ENCODE measurements at regions not wholly inside any gene's neighbourhood (a gene's known extent, or its start where the extent isn't known, plus 50 kb on each side); places are given as distances from the start of the nearest gene placed in this dataset.

GRCh38 chr12:5194306-5194705 is 150.6 kb downstream of the KCNA5 start:
- no peak overlapping the region for H3K4me3 ChIP-seq (ENCODE audit: extremely low read depth, insufficient read depth, low read length, poor library complexity, severe bottlenecking)
- H3K4me1 ChIP-seq (ENCODE audit: control insufficient read depth, insufficient read depth, low read length, poor library complexity, severe bottlenecking) = peaks cover 3% of the 10 kb centered on the region
- no CpG with 5 or more reads among the region's 2 CpGs for WGBS, 2 experiments (ENCODE audit: insufficient coverage in 2 of 2)
- no peaks in the 10 kb centered on the region for H3K9me3 ChIP-seq (ENCODE audit: control insufficient read depth, low read length)
- no peaks in the 10 kb centered on the region for H3K36me3 ChIP-seq (ENCODE audit: control insufficient read depth, insufficient read depth, low read length)
- H3K27ac ChIP-seq (ENCODE audit: low read depth, low read length, severe bottlenecking) = no peak overlapping the region

- H3K4me1 ChIP-seq (ENCODE audit: control insufficient read depth, insufficient read depth, low read length, poor library complexity, severe bottlenecking) = peaks cover 3% of the 10 kb centered on the region
- no CpG with 5 or more reads among the region's 1 CpG for WGBS, 2 experiments (ENCODE audit: insufficient coverage in 2 of 2)
- no peak overlapping the region for H3K4me3 ChIP-seq (ENCODE audit: extremely low read depth, insufficient read depth, low read length, poor library complexity, severe bottlenecking)
Observed at GRCh38 chr12:5195244-5195643, 151.6 kb downstream of the KCNA5 start.

GRCh38 chr12:5195691-5196090 is 152.0 kb downstream of the KCNA5 start:
- Histone ChIP-seq H3K4me3 (ENCODE audit: extremely low read depth, insufficient read depth, low read length, poor library complexity, severe bottlenecking) (no peak overlapping the region), H3K27ac (ENCODE audit: low read depth, low read length, severe bottlenecking) (no peak overlapping the region), H3K9me3 (ENCODE audit: control insufficient read depth, low read length) (no peaks in the 10 kb centered on the region), H3K4me1 (ENCODE audit: control insufficient read depth, insufficient read depth, low read length, poor library complexity, severe bottlenecking) (peaks cover 3% of the 10 kb centered on the region), H3K36me3 (ENCODE audit: control insufficient read depth, insufficient read depth, low read length) (no peaks in the 10 kb centered on the region)
- 86 to 100% methylated on average over 3 of the region's 3 CpGs for WGBS, 2 experiments (ENCODE audit: insufficient coverage in 2 of 2)

More at GRCh38 chr12:5195244-5195643, 151.6 kb downstream of the KCNA5 start:
- Histone ChIP-seq H3K36me3 (ENCODE audit: control insufficient read depth, insufficient read depth, low read length) (no peaks in the 10 kb centered on the region), H3K27ac (ENCODE audit: low read depth, low read length, severe bottlenecking) (no peak overlapping the region), H3K9me3 (ENCODE audit: control insufficient read depth, low read length) (no peaks in the 10 kb centered on the region)

GRCh38 chr12:5197131-5197530 is 153.5 kb downstream of the KCNA5 start:
- no CpG with 5 or more reads among the region's 1 CpG for WGBS, 2 experiments (ENCODE audit: insufficient coverage in 2 of 2)
- peaks cover 3% of the 10 kb centered on the region for H3K4me1 ChIP-seq (ENCODE audit: control insufficient read depth, insufficient read depth, low read length, poor library complexity, severe bottlenecking)
- H3K4me3 ChIP-seq (ENCODE audit: extremely low read depth, insufficient read depth, low read length, poor library complexity, severe bottlenecking) = no peak overlapping the region
- no peak overlapping the region for H3K27ac ChIP-seq (ENCODE audit: low read depth, low read length, severe bottlenecking)
- H3K36me3 ChIP-seq (ENCODE audit: control insufficient read depth, insufficient read depth, low read length) = no peaks in the 10 kb centered on the region
- H3K9me3 ChIP-seq (ENCODE audit: control insufficient read depth, low read length) = no peaks in the 10 kb centered on the region

GRCh38 chr12:5197656-5198055 is 154.0 kb downstream of the KCNA5 start:
- WGBS, 2 experiments (ENCODE audit: insufficient coverage in 2 of 2) = 88 to 90% methylated on average over 1 to 2 of the region's 2 CpGs
- Histone ChIP-seq H3K4me1 (ENCODE audit: control insufficient read depth, insufficient read depth, low read length, poor library complexity, severe bottlenecking) (no peaks in the 10 kb centered on the region), H3K9me3 (ENCODE audit: control insufficient read depth, low read length) (no peaks in the 10 kb centered on the region), H3K36me3 (ENCODE audit: control insufficient read depth, insufficient read depth, low read length) (no peaks in the 10 kb centered on the region), H3K27ac (ENCODE audit: low read depth, low read length, severe bottlenecking) (no peak overlapping the region), H3K4me3 (ENCODE audit: extremely low read depth, insufficient read depth, low read length, poor library complexity, severe bottlenecking) (no peak overlapping the region)

GRCh38 chr12:5200278-5201087 is 156.8 kb downstream of the KCNA5 start:
- H3K4me3 ChIP-seq (ENCODE audit: extremely low read depth, insufficient read depth, low read length, poor library complexity, severe bottlenecking) = no peak overlapping the region
- WGBS, 2 experiments (ENCODE audit: insufficient coverage in 2 of 2) = 41 to 69% methylated on average over 5 to 7 of the region's 14 CpGs
- H3K9me3 ChIP-seq (ENCODE audit: control insufficient read depth, low read length) = no peaks in the 10 kb centered on the region
- H3K36me3 ChIP-seq (ENCODE audit: control insufficient read depth, insufficient read depth, low read length) = no peaks in the 10 kb centered on the region
- H3K27ac ChIP-seq (ENCODE audit: low read depth, low read length, severe bottlenecking) = no peak overlapping the region
- H3K4me1 ChIP-seq (ENCODE audit: control insufficient read depth, insufficient read depth, low read length, poor library complexity, severe bottlenecking) = no peaks in the 10 kb centered on the region

GRCh38 chr12:5201554-5202218 is 158.0 kb downstream of the KCNA5 start:
- Histone ChIP-seq H3K36me3 (ENCODE audit: control insufficient read depth, insufficient read depth, low read length) (no peaks in the 10 kb centered on the region), H3K9me3 (ENCODE audit: control insufficient read depth, low read length) (no peaks in the 10 kb centered on the region), H3K4me3 (ENCODE audit: extremely low read depth, insufficient read depth, low read length, poor library complexity, severe bottlenecking) (no peak overlapping the region), H3K4me1 (ENCODE audit: control insufficient read depth, insufficient read depth, low read length, poor library complexity, severe bottlenecking) (no peaks in the 10 kb centered on the region), H3K27ac (ENCODE audit: low read depth, low read length, severe bottlenecking) (no peak overlapping the region)
- 73 to 81% methylated on average over 18 of the region's 18 CpGs for WGBS, 2 experiments (ENCODE audit: insufficient coverage in 2 of 2)

- Histone ChIP-seq H3K9me3 (ENCODE audit: control insufficient read depth, low read length) (no peaks in the 10 kb centered on the region), H3K4me3 (ENCODE audit: extremely low read depth, insufficient read depth, low read length, poor library complexity, severe bottlenecking) (no peak overlapping the region), H3K4me1 (ENCODE audit: control insufficient read depth, insufficient read depth, low read length, poor library complexity, severe bottlenecking) (no peaks in the 10 kb centered on the region), H3K36me3 (ENCODE audit: control insufficient read depth, insufficient read depth, low read length) (no peaks in the 10 kb centered on the region), H3K27ac (ENCODE audit: low read depth, low read length, severe bottlenecking) (no peak overlapping the region)
- WGBS, 2 experiments (ENCODE audit: insufficient coverage in 2 of 2) = no CpG with 5 or more reads among the region's 1 CpG
Observed at GRCh38 chr12:5203274-5203673, 159.6 kb downstream of the KCNA5 start.

- no peak overlapping the region for H3K27ac ChIP-seq (ENCODE audit: low read depth, low read length, severe bottlenecking)
- H3K9me3 ChIP-seq (ENCODE audit: control insufficient read depth, low read length) = no peaks in the 10 kb centered on the region
- 50 to 100% methylated on average over 1 to 4 of the region's 4 CpGs for WGBS, 2 experiments (ENCODE audit: insufficient coverage in 2 of 2)
- H3K4me1 ChIP-seq (ENCODE audit: control insufficient read depth, insufficient read depth, low read length, poor library complexity, severe bottlenecking) = no peaks in the 10 kb centered on the region
- no peak overlapping the region for H3K4me3 ChIP-seq (ENCODE audit: extremely low read depth, insufficient read depth, low read length, poor library complexity, severe bottlenecking)
- H3K36me3 ChIP-seq (ENCODE audit: control insufficient read depth, insufficient read depth, low read length) = no peaks in the 10 kb centered on the region
Observed at GRCh38 chr12:5203720-5204119, 160.0 kb downstream of the KCNA5 start.

GRCh38 chr12:5204271-5204670 is 160.6 kb downstream of the KCNA5 start:
- Histone ChIP-seq H3K36me3 (ENCODE audit: control insufficient read depth, insufficient read depth, low read length) (no peaks in the 10 kb centered on the region), H3K27ac (ENCODE audit: low read depth, low read length, severe bottlenecking) (no peak overlapping the region), H3K4me1 (ENCODE audit: control insufficient read depth, insufficient read depth, low read length, poor library complexity, severe bottlenecking) (no peaks in the 10 kb centered on the region), H3K4me3 (ENCODE audit: extremely low read depth, insufficient read depth, low read length, poor library complexity, severe bottlenecking) (no peak overlapping the region), H3K9me3 (ENCODE audit: control insufficient read depth, low read length) (no peaks in the 10 kb centered on the region)
- WGBS, 2 experiments (ENCODE audit: insufficient coverage in 2 of 2) = no CpG with 5 or more reads among the region's 4 CpGs

GRCh38 chr12:5204831-5205230 is 161.2 kb downstream of the KCNA5 start:
- H3K4me1 ChIP-seq (ENCODE audit: control insufficient read depth, insufficient read depth, low read length, poor library complexity, severe bottlenecking) = no peaks in the 10 kb centered on the region
- H3K4me3 ChIP-seq (ENCODE audit: extremely low read depth, insufficient read depth, low read length, poor library complexity, severe bottlenecking) = no peak overlapping the region
- WGBS, 2 experiments (ENCODE audit: insufficient coverage in 2 of 2) = 67 to 81% methylated on average over 1 to 3 of the region's 4 CpGs
- no peak overlapping the region for H3K27ac ChIP-seq (ENCODE audit: low read depth, low read length, severe bottlenecking)
- no peaks in the 10 kb centered on the region for H3K36me3 ChIP-seq (ENCODE audit: control insufficient read depth, insufficient read depth, low read length)
- H3K9me3 ChIP-seq (ENCODE audit: control insufficient read depth, low read length) = no peaks in the 10 kb centered on the region

All from mesodermal cell (in vitro differentiated cells).